ENCODE measurements at regions not wholly inside any gene's neighbourhood (a gene's known extent, or its start where the extent isn't known, plus 50 kb on each side); places are given as distances from the start of the nearest gene placed in this dataset.

- no peak overlapping the region for H3K4me3 ChIP-seq (ENCODE audit: low read length)
- H3K4me1 ChIP-seq (ENCODE audit: control insufficient read depth, insufficient read depth, low read length), result no peaks in the 10 kb centered on the region
- no peaks in the 10 kb centered on the region for H3K27me3 ChIP-seq (ENCODE audit: control insufficient read depth, insufficient read depth, low read length)
- no peaks in the 10 kb centered on the region for H3K9me3 ChIP-seq (ENCODE audit: control insufficient read depth, low read length)
- no peak overlapping the region for H3K9ac ChIP-seq (ENCODE audit: low read length)
- no peaks in the 10 kb centered on the region for H3K36me3 ChIP-seq (ENCODE audit: control insufficient read depth, insufficient read depth, low read length)
Observed at GRCh38 chr5:167557359-167557758, 734.1 kb upstream of the WWC1 start.

GRCh38 chr5:167561796-167562195 is 729.6 kb upstream of the WWC1 start:
- H3K4me3 ChIP-seq (ENCODE audit: low read length), result no peak overlapping the region
- no peak overlapping the region for H3K9ac ChIP-seq (ENCODE audit: low read length)
- no peaks in the 10 kb centered on the region for H3K27me3 ChIP-seq (ENCODE audit: control insufficient read depth, insufficient read depth, low read length)
- H3K4me1 ChIP-seq (ENCODE audit: control insufficient read depth, insufficient read depth, low read length), result no peaks in the 10 kb centered on the region
- H3K9me3 ChIP-seq (ENCODE audit: control insufficient read depth, low read length), result no peaks in the 10 kb centered on the region
- H3K36me3 ChIP-seq (ENCODE audit: control insufficient read depth, insufficient read depth, low read length), result no peaks in the 10 kb centered on the region

GRCh38 chr5:167564275-167564674 is 727.2 kb upstream of the WWC1 start:
- no peaks in the 10 kb centered on the region for H3K27me3 ChIP-seq (ENCODE audit: control insufficient read depth, insufficient read depth, low read length)
- no peaks in the 10 kb centered on the region for H3K36me3 ChIP-seq (ENCODE audit: control insufficient read depth, insufficient read depth, low read length)
- no peak overlapping the region for H3K9ac ChIP-seq (ENCODE audit: low read length)
- no peaks in the 10 kb centered on the region for H3K4me1 ChIP-seq (ENCODE audit: control insufficient read depth, insufficient read depth, low read length)
- H3K9me3 ChIP-seq (ENCODE audit: control insufficient read depth, low read length), result no peaks in the 10 kb centered on the region
- H3K4me3 ChIP-seq (ENCODE audit: low read length), result no peak overlapping the region

- Histone ChIP-seq H3K4me1 (ENCODE audit: control insufficient read depth, insufficient read depth, low read length) (no peaks in the 10 kb centered on the region), H3K27me3 (ENCODE audit: control insufficient read depth, insufficient read depth, low read length) (no peaks in the 10 kb centered on the region), H3K4me3 (ENCODE audit: low read length) (no peak overlapping the region), H3K9me3 (ENCODE audit: control insufficient read depth, low read length) (no peaks in the 10 kb centered on the region), H3K9ac (ENCODE audit: low read length) (no peak overlapping the region), H3K36me3 (ENCODE audit: control insufficient read depth, insufficient read depth, low read length) (no peaks in the 10 kb centered on the region)
Observed at GRCh38 chr5:167565189-167565954, 726.1 kb upstream of the WWC1 start.

GRCh38 chr5:167570431-167570830 is 721.0 kb upstream of the WWC1 start:
- H3K9ac ChIP-seq (ENCODE audit: low read length), result no peak overlapping the region
- no peaks in the 10 kb centered on the region for H3K9me3 ChIP-seq (ENCODE audit: control insufficient read depth, low read length)
- no peak overlapping the region for H3K4me3 ChIP-seq (ENCODE audit: low read length)
- no peaks in the 10 kb centered on the region for H3K36me3 ChIP-seq (ENCODE audit: control insufficient read depth, insufficient read depth, low read length)
- peaks cover 22% of the 10 kb centered on the region for H3K27me3 ChIP-seq (ENCODE audit: control insufficient read depth, insufficient read depth, low read length)
- no peaks in the 10 kb centered on the region for H3K4me1 ChIP-seq (ENCODE audit: control insufficient read depth, insufficient read depth, low read length)

- Histone ChIP-seq H3K27me3 (ENCODE audit: control insufficient read depth, insufficient read depth, low read length) (peaks cover 24% of the 10 kb centered on the region), H3K4me3 (ENCODE audit: low read length) (no peak overlapping the region), H3K9me3 (ENCODE audit: control insufficient read depth, low read length) (no peaks in the 10 kb centered on the region), H3K36me3 (ENCODE audit: control insufficient read depth, insufficient read depth, low read length) (no peaks in the 10 kb centered on the region), H3K4me1 (ENCODE audit: control insufficient read depth, insufficient read depth, low read length) (no peaks in the 10 kb centered on the region), H3K9ac (ENCODE audit: low read length) (no peak overlapping the region)
Observed at GRCh38 chr5:167571824-167572223, 719.6 kb upstream of the WWC1 start.

- peaks cover 27% of the 10 kb centered on the region for H3K27me3 ChIP-seq (ENCODE audit: control insufficient read depth, insufficient read depth, low read length)
- H3K9me3 ChIP-seq (ENCODE audit: control insufficient read depth, low read length), result no peaks in the 10 kb centered on the region
- no peaks in the 10 kb centered on the region for H3K36me3 ChIP-seq (ENCODE audit: control insufficient read depth, insufficient read depth, low read length)
- H3K4me1 ChIP-seq (ENCODE audit: control insufficient read depth, insufficient read depth, low read length), result no peaks in the 10 kb centered on the region
- H3K4me3 ChIP-seq (ENCODE audit: low read length), result no peak overlapping the region
- no peak overlapping the region for H3K9ac ChIP-seq (ENCODE audit: low read length)
Observed at GRCh38 chr5:167573370-167574127, 717.9 kb upstream of the WWC1 start.

- H3K27me3 ChIP-seq (ENCODE audit: control insufficient read depth, insufficient read depth, low read length), result peaks cover 27% of the 10 kb centered on the region
- no peaks in the 10 kb centered on the region for H3K4me1 ChIP-seq (ENCODE audit: control insufficient read depth, insufficient read depth, low read length)
- no peak overlapping the region for H3K9ac ChIP-seq (ENCODE audit: low read length)
- H3K4me3 ChIP-seq (ENCODE audit: low read length), result no peak overlapping the region
- no peaks in the 10 kb centered on the region for H3K9me3 ChIP-seq (ENCODE audit: control insufficient read depth, low read length)
- no peaks in the 10 kb centered on the region for H3K36me3 ChIP-seq (ENCODE audit: control insufficient read depth, insufficient read depth, low read length)
Observed at GRCh38 chr5:167574464-167574863, 717.0 kb upstream of the WWC1 start.

- Histone ChIP-seq H3K36me3 (ENCODE audit: control insufficient read depth, insufficient read depth, low read length) (no peaks in the 10 kb centered on the region), H3K4me3 (ENCODE audit: low read length) (no peak overlapping the region), H3K9ac (ENCODE audit: low read length) (no peak overlapping the region), H3K9me3 (ENCODE audit: control insufficient read depth, low read length) (no peaks in the 10 kb centered on the region), H3K27me3 (ENCODE audit: control insufficient read depth, insufficient read depth, low read length) (peaks cover 27% of the 10 kb centered on the region), H3K4me1 (ENCODE audit: control insufficient read depth, insufficient read depth, low read length) (no peaks in the 10 kb centered on the region)
Observed at GRCh38 chr5:167575330-167575729, 716.1 kb upstream of the WWC1 start.

- Histone ChIP-seq H3K27me3 (ENCODE audit: control insufficient read depth, insufficient read depth, low read length) (peaks cover 27% of the 10 kb centered on the region), H3K4me3 (ENCODE audit: low read length) (no peak overlapping the region), H3K9me3 (ENCODE audit: control insufficient read depth, low read length) (no peaks in the 10 kb centered on the region), H3K9ac (ENCODE audit: low read length) (no peak overlapping the region), H3K36me3 (ENCODE audit: control insufficient read depth, insufficient read depth, low read length) (no peaks in the 10 kb centered on the region), H3K4me1 (ENCODE audit: control insufficient read depth, insufficient read depth, low read length) (no peaks in the 10 kb centered on the region)
Observed at GRCh38 chr5:167576126-167576525, 715.3 kb upstream of the WWC1 start.

- Histone ChIP-seq H3K4me3 (ENCODE audit: low read length) (no peak overlapping the region), H3K4me1 (ENCODE audit: control insufficient read depth, insufficient read depth, low read length) (no peaks in the 10 kb centered on the region), H3K27me3 (ENCODE audit: control insufficient read depth, insufficient read depth, low read length) (peaks cover 27% of the 10 kb centered on the region), H3K9ac (ENCODE audit: low read length) (no peak overlapping the region), H3K36me3 (ENCODE audit: control insufficient read depth, insufficient read depth, low read length) (no peaks in the 10 kb centered on the region), H3K9me3 (ENCODE audit: control insufficient read depth, low read length) (no peaks in the 10 kb centered on the region)
Observed at GRCh38 chr5:167576897-167577296, 714.5 kb upstream of the WWC1 start.

- Histone ChIP-seq H3K27me3 (ENCODE audit: control insufficient read depth, insufficient read depth, low read length) (peaks cover 27% of the 10 kb centered on the region), H3K4me3 (ENCODE audit: low read length) (no peak overlapping the region), H3K36me3 (ENCODE audit: control insufficient read depth, insufficient read depth, low read length) (no peaks in the 10 kb centered on the region), H3K9me3 (ENCODE audit: control insufficient read depth, low read length) (no peaks in the 10 kb centered on the region), H3K9ac (ENCODE audit: low read length) (no peak overlapping the region), H3K4me1 (ENCODE audit: control insufficient read depth, insufficient read depth, low read length) (no peaks in the 10 kb centered on the region)
Observed at GRCh38 chr5:167577616-167578015, 713.8 kb upstream of the WWC1 start.

All from mucosa of stomach (tissue), 1 donor.